Type B pancreatic cell (in vitro differentiated cells): ENCODE measurements at regions not wholly inside any gene's neighbourhood (a gene's known extent, or its start where the extent isn't known, plus 50 kb on each side); places are given as distances from the start of the nearest gene placed in this dataset.

Source experiments
- DNase-seq: peaks from one replicate; pipeline ENCODE4 v3.0.0; 2021; ENCODE audit warnings: mixed read lengths; ENCODE audit not compliant: unreplicated experiment; ENCODE audit errors: extremely low spot score
- H3K27ac Mint-ChIP-seq: 2 replicates; pipeline ENCODE4 v1.8.0; 2021; ENCODE audit warnings: mild to moderate bottlenecking, mixed read lengths
- H3K27me3 Mint-ChIP-seq: 2 replicates; pipeline ENCODE4 v1.8.0; 2021; ENCODE audit warnings: mixed read lengths
- H3K36me3 Mint-ChIP-seq: 2 replicates; pipeline ENCODE4 v1.8.0; 2021; ENCODE audit warnings: mixed read lengths
- H3K4me1 Mint-ChIP-seq: one replicate; pipeline ENCODE4 v1.8.0; 2021; ENCODE audit warnings: mixed read lengths; ENCODE audit not compliant: unreplicated experiment
- H3K4me3 Mint-ChIP-seq: 2 replicates; pipeline ENCODE4 v1.8.0; 2021; ENCODE audit warnings: mild to moderate bottlenecking, mixed read lengths
- H3K9me3 Mint-ChIP-seq: 2 replicates; pipeline ENCODE4 v1.8.0; 2021; ENCODE audit warnings: mixed read lengths
- TF ChIP-seq, protein P1 (sequence below): fragments of 200-600 bp; sonication (generic); conservative IDR thresholded peaks from 2 replicates; pipeline ENCODE4 v1.5.0; 2021; ENCODE audit warnings: antibody characterized with exemption, mild to moderate bottlenecking

DNA sequence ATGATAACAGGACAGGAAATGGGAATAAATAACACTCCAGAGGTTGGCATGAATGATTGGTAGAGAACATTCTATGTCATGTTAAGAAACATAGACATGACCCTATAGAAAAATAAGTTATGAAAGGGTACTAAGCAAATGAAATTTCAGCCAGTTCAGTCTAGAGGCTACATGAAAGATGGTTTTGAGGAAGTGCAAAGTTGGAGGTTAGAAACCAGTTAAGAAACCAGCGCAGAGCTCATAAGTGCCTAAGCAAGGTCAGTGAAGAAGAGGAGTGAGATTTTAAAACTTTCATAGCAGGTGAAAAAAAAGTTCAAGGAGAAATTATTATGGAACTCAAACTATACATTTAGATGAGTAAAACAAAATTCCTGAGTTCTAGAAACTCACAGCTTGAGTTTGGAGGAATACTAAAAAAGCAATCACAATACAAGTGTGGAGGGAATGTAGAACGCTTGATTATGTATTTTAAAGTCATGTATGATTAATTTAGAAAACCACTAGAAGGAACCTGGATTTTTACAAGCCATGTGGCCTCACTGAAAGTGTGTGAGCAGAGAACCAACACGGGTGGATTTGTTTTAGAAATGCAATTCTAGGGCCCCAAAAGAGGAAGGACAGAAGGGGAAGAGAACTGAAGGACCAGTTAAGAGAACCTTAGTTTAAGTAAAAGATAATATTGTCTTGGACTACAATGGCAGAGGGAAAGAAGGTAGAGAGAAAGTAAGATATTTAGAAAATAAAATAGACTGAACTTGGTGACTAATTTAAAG, 162.4 kb downstream of the PCDH20 start:
- H3K27me3 Mint-ChIP-seq: no peaks in the 10 kb centered on the region
- TF ChIP-seq, protein P1, sequence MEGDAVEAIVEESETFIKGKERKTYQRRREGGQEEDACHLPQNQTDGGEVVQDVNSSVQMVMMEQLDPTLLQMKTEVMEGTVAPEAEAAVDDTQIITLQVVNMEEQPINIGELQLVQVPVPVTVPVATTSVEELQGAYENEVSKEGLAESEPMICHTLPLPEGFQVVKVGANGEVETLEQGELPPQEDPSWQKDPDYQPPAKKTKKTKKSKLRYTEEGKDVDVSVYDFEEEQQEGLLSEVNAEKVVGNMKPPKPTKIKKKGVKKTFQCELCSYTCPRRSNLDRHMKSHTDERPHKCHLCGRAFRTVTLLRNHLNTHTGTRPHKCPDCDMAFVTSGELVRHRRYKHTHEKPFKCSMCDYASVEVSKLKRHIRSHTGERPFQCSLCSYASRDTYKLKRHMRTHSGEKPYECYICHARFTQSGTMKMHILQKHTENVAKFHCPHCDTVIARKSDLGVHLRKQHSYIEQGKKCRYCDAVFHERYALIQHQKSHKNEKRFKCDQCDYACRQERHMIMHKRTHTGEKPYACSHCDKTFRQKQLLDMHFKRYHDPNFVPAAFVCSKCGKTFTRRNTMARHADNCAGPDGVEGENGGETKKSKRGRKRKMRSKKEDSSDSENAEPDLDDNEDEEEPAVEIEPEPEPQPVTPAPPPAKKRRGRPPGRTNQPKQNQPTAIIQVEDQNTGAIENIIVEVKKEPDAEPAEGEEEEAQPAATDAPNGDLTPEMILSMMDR: no peak
- H3K4me1 Mint-ChIP-seq: no peaks in the 10 kb centered on the region
- H3K27ac Mint-ChIP-seq: no peak overlapping the region
- no peak overlapping the region for H3K4me3 Mint-ChIP-seq
- no peaks in the 10 kb centered on the region for H3K9me3 Mint-ChIP-seq
- no peaks in the 10 kb centered on the region for H3K36me3 Mint-ChIP-seq
- DNase-seq: no peak

DNA sequence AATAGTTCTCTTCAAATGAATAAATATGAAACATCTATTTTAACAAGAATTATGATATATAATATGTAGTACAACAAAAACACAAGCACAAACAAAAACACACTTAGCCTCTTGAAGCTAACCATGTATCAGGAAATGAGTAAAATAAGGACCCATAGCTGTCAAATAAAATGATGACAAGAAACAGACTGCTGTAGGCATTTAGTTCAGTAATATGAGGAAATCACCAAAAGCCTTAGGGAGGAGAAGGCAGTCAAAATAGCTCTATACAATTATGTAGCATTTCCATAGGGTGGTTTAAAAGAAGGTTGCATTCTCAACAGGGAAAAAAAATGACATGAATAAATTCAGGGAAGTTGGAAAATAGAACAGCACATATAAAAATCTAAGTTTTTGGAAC, 163.4 kb downstream of the PCDH20 start:
- Mint-ChIP-seq H3K9me3 (no peaks in the 10 kb centered on the region), H3K27ac (no peak overlapping the region), H3K27me3 (no peaks in the 10 kb centered on the region), H3K36me3 (no peaks in the 10 kb centered on the region), H3K4me3 (no peak overlapping the region), H3K4me1 (no peaks in the 10 kb centered on the region)
- no peak for DNase-seq
- TF ChIP-seq, protein P1: no peak

DNA sequence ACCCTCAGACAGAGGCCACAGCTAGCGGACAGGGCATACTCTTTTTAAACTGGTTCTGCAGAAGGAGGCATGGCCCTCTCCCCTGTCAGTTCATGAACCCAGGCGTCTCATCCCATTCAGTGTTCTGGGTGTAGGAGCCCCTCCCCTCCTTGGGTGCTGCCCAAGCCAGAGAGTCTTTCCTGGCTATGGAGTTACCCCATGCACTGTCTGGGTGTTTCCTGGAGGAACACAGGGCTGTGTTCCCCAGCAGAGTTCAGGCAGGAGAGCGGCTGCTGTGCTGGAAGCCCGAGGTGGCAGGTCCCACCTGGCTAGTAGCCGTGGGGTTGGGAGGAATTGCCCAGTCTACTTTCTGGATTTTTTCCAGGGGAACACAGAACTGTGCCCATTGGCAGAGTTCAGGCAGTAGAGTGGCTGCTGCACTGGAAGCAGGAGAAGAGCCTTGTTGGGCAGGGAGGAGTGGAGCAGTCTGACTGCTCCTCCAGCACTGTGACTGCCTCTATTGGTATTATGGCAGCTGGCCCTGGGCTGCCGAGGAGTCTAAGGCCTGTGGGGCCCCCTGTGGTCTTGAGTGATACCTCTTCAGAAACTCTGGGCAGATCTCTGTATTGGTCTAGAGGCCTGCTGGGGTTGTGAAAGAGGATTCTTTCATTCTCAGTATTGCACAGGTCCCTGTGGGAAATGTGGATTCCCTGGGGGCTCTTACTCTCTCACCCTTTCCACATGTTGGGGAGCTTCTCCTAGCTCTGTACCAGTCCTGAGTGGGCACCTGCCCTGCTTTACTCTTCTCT, 168.3 kb downstream of the PCDH20 start:
- Mint-ChIP-seq H3K36me3 (no peaks in the 10 kb centered on the region), H3K4me1 (no peaks in the 10 kb centered on the region), H3K27me3 (no peaks in the 10 kb centered on the region), H3K4me3 (no peak overlapping the region), H3K9me3 (peaks cover 11% of the 10 kb centered on the region), H3K27ac (no peak overlapping the region)
- TF ChIP-seq, protein P1: no peak
- DNase-seq: no peak

DNA sequence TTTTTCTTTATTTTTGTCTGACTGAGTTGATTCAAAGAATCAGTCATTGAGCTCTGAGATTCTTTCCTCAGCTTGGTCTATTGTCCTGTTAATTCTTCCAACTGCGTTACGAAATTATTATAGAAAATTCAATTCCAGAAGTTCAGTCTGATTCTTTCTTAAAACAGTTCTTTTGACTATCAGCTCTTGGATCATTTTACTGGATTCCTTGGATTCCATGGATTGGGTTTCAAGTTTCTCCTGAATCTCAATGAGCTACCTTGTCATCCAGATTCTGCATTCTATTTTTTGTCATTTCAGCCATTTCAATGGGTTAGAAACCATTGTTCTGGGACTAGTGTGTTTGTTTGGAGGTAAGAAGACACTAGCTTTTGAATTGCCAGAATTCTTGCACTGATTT, 169.3 kb downstream of the PCDH20 start:
- Mint-ChIP-seq H3K9me3 (peaks cover 11% of the 10 kb centered on the region), H3K27me3 (no peaks in the 10 kb centered on the region), H3K4me3 (no peak overlapping the region), H3K4me1 (no peaks in the 10 kb centered on the region), H3K27ac (no peak overlapping the region), H3K36me3 (no peaks in the 10 kb centered on the region)
- no peak for DNase-seq
- TF ChIP-seq, protein P1: no peak

DNA sequence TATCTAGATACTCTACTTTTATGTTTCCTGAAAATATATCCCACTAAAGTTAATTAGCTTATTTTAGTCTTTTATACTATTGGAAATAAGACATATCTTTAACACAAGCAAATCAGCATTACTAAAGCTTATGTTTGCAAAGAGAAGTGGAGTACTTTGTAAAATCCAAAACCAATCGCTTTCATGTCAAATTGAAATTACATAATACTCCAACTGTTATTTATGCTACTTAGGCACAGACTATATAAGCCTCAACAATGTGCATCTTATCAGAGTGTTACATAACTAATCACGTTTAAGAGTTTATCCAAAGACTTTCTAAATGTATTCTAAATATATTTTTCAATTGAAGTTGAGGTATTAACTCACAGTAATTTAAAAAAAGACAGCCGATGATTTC, 200.0 kb downstream of the PCDH20 start:
- Mint-ChIP-seq H3K27me3 (peaks cover 5% of the 10 kb centered on the region), H3K4me3 (no peak overlapping the region), H3K9me3 (no peaks in the 10 kb centered on the region), H3K4me1 (no peaks in the 10 kb centered on the region), H3K27ac (no peak overlapping the region), H3K36me3 (no peaks in the 10 kb centered on the region)
- TF ChIP-seq, protein P1: no peak
- no peak for DNase-seq
